Immature natural killer cell (primary cell): ENCODE measurements at regions not wholly inside any gene's neighbourhood (a gene's known extent, or its start where the extent isn't known, plus 50 kb on each side); places are given as distances from the start of the nearest gene placed in this dataset.

ENCODE experiments used
- DNase-seq, 3 donors: peaks; one replicate each; pipeline ENCODE4 v3.0.0; 2022; ENCODE audit warnings: mixed read lengths in 1 of 3
- H3K27ac Mint-ChIP-seq, 6 donors: one replicate each; pipeline ENCODE4 v1.8.0; 2020; ENCODE audit warnings: mixed read lengths in 6 of 6, mild to moderate bottlenecking in 5 of 6, inconsistent platforms in 4 of 6, moderate library complexity in 3 of 6
- H3K27me3 Mint-ChIP-seq, 3 donors: one replicate each; pipeline ENCODE4 v1.8.0; 2020 to 2021; ENCODE audit warnings: low read depth in 3 of 3, mild to moderate bottlenecking in 3 of 3, mixed read lengths in 3 of 3, moderate library complexity in 3 of 3, inconsistent platforms in 1 of 3
- H3K36me3 Mint-ChIP-seq, 3 donors: one replicate each; pipeline ENCODE4 v1.8.0; 2020; ENCODE audit warnings: mixed read lengths in 3 of 3, inconsistent platforms in 2 of 3, mild to moderate bottlenecking in 2 of 3
- H3K4me1 Mint-ChIP-seq, 2 donors: one replicate each; pipeline ENCODE4 v1.8.0; 2020; ENCODE audit warnings: inconsistent platforms in 2 of 2, mild to moderate bottlenecking in 2 of 2, mixed read lengths in 2 of 2, moderate library complexity in 1 of 2
- H3K4me3 Mint-ChIP-seq, 5 donors: one replicate each; pipeline ENCODE4 v1.8.0; 2020; ENCODE audit warnings: mild to moderate bottlenecking in 5 of 5, mixed read lengths in 5 of 5, inconsistent platforms in 3 of 5, moderate library complexity in 3 of 5
- H3K9me3 Mint-ChIP-seq, 6 donors: one replicate each; pipeline ENCODE4 v1.8.0; 2020; ENCODE audit warnings: mild to moderate bottlenecking in 6 of 6, mixed read lengths in 6 of 6, inconsistent platforms in 4 of 6, moderate library complexity in 3 of 6

- peaks cover 0 to 11% (median 3%) of the 10 kb centered on the region in 6 donors for H3K9me3 Mint-ChIP-seq
Measured at GRCh38 chr11:80031014-80031600, 590.3 kb upstream of the TENM4 start.

DNA sequence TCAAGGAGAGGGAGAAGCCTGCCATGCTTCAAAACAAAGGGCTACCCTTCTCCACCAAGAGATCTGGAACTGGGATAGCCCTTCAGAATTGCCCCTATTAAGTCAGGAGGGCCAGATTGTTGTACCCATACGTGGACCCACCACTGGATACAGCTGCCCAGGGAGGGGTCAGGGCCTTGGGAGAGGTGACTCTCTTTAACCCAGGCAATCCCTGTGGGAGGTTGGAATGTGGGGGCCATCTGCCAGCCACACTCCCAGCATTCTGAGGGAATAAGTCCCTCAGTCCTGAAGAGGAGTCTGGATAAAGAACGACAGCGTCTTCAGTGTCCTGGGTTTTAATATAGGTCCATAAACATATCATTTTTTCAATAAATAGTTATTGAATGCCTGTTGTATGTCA lies 588.2 kb upstream of the TENM4 start:
- no peak for DNase-seq
- Mint-ChIP-seq H3K4me1 (no peaks in the 10 kb centered on the region), H3K36me3 (no peaks in the 10 kb centered on the region), H3K9me3 (peaks cover 3 to 17% (median 8%) of the 10 kb centered on the region in 6 donors), H3K4me3 (no peak overlapping the region), H3K27ac (no peak overlapping the region), H3K27me3 (peaks cover 0 to 2% (median 1%) of the 10 kb centered on the region in 3 donors)

More at GRCh38 chr11:80031014-80031600, 590.3 kb upstream of the TENM4 start:
- no peak for DNase-seq
- Mint-ChIP-seq H3K4me3 (no peak overlapping the region), H3K36me3 (no peaks in the 10 kb centered on the region), H3K4me1 (no peaks in the 10 kb centered on the region), H3K27ac (no peak overlapping the region), H3K27me3 (peaks cover 0 to 2% (median 1%) of the 10 kb centered on the region in 3 donors)

- DNase-seq: no peak
- Mint-ChIP-seq H3K4me1 (no peaks in the 10 kb centered on the region), H3K4me3 (no peak overlapping the region), H3K36me3 (no peaks in the 10 kb centered on the region), H3K27ac (no peak overlapping the region), H3K27me3 (peaks cover 0 to 2% (median 1%) of the 10 kb centered on the region in 3 donors), H3K9me3 (peaks cover 3 to 17% (median 14%) of the 10 kb centered on the region in 6 donors)
Measured at GRCh38 chr11:80024119-80024518, 583.3 kb upstream of the TENM4 start.

DNA sequence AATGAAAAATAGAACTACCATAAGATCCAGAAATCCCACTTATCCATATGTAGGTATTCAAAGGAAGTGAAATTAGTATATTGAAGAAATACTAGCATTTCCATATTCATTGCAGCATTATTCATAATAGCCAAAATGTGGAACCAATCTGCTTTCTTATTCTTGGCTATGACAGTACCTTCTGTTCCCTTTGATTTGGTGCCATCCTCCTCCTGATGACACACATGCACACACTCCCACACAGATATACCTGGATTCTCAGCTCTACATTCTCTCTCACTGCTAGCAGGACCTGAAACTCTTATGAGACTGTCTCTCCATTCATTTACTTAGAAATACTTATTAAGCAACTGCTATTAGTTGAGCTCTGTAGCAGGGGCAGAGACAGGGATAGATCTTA lies 582.6 kb upstream of the TENM4 start:
- Mint-ChIP-seq H3K27ac (no peak overlapping the region), H3K4me3 (no peak overlapping the region), H3K9me3 (peaks cover 6 to 24% (median 14%) of the 10 kb centered on the region in 6 donors), H3K4me1 (no peaks in the 10 kb centered on the region), H3K27me3 (peaks cover 0 to 1% (median 0%) of the 10 kb centered on the region in 3 donors), H3K36me3 (no peaks in the 10 kb centered on the region)
- DNase-seq: no peak

DNA sequence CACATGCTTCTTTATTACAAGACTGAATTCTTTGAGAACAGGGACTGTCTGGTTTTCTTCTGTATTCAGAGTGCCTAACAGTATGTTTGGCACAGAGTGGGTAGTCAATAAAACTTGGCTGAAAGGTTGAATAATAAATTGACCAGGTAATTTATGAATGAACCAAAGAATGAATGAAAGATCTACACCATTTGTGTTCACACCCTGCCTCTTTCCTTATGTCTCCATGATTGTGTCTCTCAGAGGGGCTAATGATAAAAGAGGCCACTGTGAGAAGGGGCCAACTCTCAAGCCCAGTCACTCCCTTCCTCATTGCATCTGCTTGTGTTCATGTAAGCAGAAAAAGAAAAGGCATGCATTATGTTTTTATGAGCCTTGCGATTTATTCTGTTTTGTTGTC lies 569.7 kb upstream of the TENM4 start:
- no peaks in the 10 kb centered on the region for H3K4me1 Mint-ChIP-seq
- DNase-seq: no peak
- no peaks in the 10 kb centered on the region for H3K36me3 Mint-ChIP-seq

GRCh38 chr11:80009081-80009480 lies 568.3 kb upstream of the TENM4 start:
- Mint-ChIP-seq H3K4me3 (no peak overlapping the region), H3K36me3 (no peaks in the 10 kb centered on the region), H3K4me1 (no peaks in the 10 kb centered on the region), H3K9me3 (peaks cover 7 to 31% (median 13%) of the 10 kb centered on the region in 6 donors), H3K27ac (no peak overlapping the region), H3K27me3 (peaks cover 0 to 4% (median 0%) of the 10 kb centered on the region in 3 donors)
- no peak for DNase-seq

More for the DNA sequence above, 569.7 kb upstream of the TENM4 start:
- H3K27ac Mint-ChIP-seq: no peak overlapping the region
- peaks cover 0 to 2% (median 0%) of the 10 kb centered on the region in 3 donors for H3K27me3 Mint-ChIP-seq
- peaks cover 4 to 29% (median 11%) of the 10 kb centered on the region in 6 donors for H3K9me3 Mint-ChIP-seq
- no peak overlapping the region for H3K4me3 Mint-ChIP-seq

- Mint-ChIP-seq H3K27ac (no peak overlapping the region), H3K4me1 (no peaks in the 10 kb centered on the region), H3K9me3 (peaks cover 6 to 36% (median 9%) of the 10 kb centered on the region in 6 donors), H3K36me3 (no peaks in the 10 kb centered on the region), H3K27me3 (peaks cover 0 to 4% (median 0%) of the 10 kb centered on the region in 3 donors), H3K4me3 (no peak overlapping the region)
- DNase-seq: no peak
Measured at GRCh38 chr11:80007616-80008015, 566.8 kb upstream of the TENM4 start.

- Mint-ChIP-seq H3K4me3 (no peak overlapping the region), H3K9me3 (peaks cover 2 to 23% (median 12%) of the 10 kb centered on the region in 6 donors), H3K4me1 (no peaks in the 10 kb centered on the region), H3K27me3 (peaks cover 0 to 2% (median 0%) of the 10 kb centered on the region in 3 donors), H3K27ac (no peak overlapping the region), H3K36me3 (no peaks in the 10 kb centered on the region)
- DNase-seq: no peak
Measured at GRCh38 chr11:79990141-79990540, 549.3 kb upstream of the TENM4 start.

DNA sequence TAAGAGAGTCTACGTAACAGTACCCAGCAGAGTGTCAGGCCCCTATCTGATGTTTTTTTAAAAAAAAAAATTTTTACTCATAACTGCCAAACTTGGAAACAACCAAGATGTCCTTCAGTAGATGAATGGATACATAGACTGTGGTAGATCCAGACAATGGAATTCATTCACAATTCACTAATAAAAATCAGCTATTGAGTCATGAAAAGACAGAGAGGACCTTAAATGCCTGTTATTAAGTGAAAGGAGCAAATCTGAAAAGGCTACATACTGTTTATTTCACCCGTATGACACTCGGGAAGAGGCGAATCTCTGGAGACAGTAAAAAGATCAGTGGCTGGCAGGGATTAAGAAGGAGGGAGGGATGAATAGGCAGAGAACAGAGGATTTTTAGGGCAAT lies 541.4 kb upstream of the TENM4 start:
- H3K9me3 Mint-ChIP-seq: peaks cover 10 to 58% (median 23%) of the 10 kb centered on the region in 6 donors
- no peak overlapping the region for H3K27ac Mint-ChIP-seq
- no peak overlapping the region for H3K4me3 Mint-ChIP-seq
- DNase-seq: no peak
- no peaks in the 10 kb centered on the region for H3K27me3 Mint-ChIP-seq
- no peaks in the 10 kb centered on the region for H3K4me1 Mint-ChIP-seq
- no peaks in the 10 kb centered on the region for H3K36me3 Mint-ChIP-seq

DNA sequence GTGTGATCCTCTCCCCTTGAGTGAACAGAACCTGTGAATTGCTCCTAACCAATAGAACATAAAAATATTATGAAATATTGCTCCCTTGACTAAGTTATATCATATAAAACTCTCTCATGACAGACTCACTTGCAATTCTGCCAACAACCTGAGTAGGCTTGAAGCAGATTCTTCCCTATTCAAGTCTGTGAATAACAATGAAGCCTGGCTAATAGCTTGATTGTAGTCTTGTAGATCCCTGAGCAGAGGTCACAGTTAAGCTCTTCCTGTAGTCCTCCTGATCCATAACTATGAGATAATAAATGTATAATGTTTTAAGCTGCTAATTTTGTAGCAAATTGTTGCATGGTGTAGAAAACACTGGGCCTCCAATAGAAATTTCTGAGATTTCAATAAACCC lies 540.1 kb upstream of the TENM4 start:
- Mint-ChIP-seq H3K27me3 (no peaks in the 10 kb centered on the region), H3K27ac (no peak overlapping the region), H3K4me3 (no peak overlapping the region), H3K4me1 (no peaks in the 10 kb centered on the region), H3K36me3 (no peaks in the 10 kb centered on the region), H3K9me3 (peaks cover 7 to 48% (median 20%) of the 10 kb centered on the region in 6 donors)
- no peak for DNase-seq

GRCh38 chr11:79973721-79974617 lies 533.1 kb upstream of the TENM4 start:
- no peaks in the 10 kb centered on the region for H3K4me1 Mint-ChIP-seq
- H3K4me3 Mint-ChIP-seq: no peak overlapping the region
- peaks cover 0 to 7% (median 0%) of the 10 kb centered on the region in 3 donors for H3K27me3 Mint-ChIP-seq
- no peaks in the 10 kb centered on the region for H3K36me3 Mint-ChIP-seq
- peaks cover 3 to 35% (median 16%) of the 10 kb centered on the region in 6 donors for H3K9me3 Mint-ChIP-seq
- H3K27ac Mint-ChIP-seq: no peak overlapping the region
- no peak for DNase-seq

GRCh38 chr11:79971255-79971654 lies 530.4 kb upstream of the TENM4 start:
- H3K36me3 Mint-ChIP-seq: no peaks in the 10 kb centered on the region
- no peak overlapping the region for H3K4me3 Mint-ChIP-seq
- H3K9me3 Mint-ChIP-seq: peaks cover 1 to 38% (median 17%) of the 10 kb centered on the region in 6 donors
- H3K4me1 Mint-ChIP-seq: no peaks in the 10 kb centered on the region
- no peak overlapping the region for H3K27ac Mint-ChIP-seq
- no peak for DNase-seq
- peaks cover 0 to 7% (median 0%) of the 10 kb centered on the region in 3 donors for H3K27me3 Mint-ChIP-seq

DNA sequence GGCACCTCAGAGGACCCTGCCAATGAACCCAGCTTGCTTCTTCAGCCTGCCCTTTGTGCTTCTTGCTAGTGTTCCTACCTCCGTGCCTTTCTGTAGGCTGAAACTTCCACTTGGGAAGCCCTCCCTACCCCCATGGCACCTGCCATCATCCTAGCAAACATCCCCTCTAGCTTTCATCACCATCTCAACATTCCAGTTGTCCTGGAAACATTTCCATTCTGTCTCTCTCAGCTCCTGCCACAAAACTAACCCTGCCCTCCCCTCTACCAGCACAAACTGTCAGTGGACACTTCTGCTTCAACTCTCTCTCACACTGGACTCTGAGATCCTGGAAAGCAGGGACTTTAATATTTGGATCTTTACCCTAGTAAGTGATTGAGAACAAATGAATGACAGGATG lies 525.8 kb upstream of the TENM4 start:
- H3K27ac Mint-ChIP-seq: no peak overlapping the region
- no peaks in the 10 kb centered on the region for H3K36me3 Mint-ChIP-seq
- H3K4me1 Mint-ChIP-seq: no peaks in the 10 kb centered on the region
- no peak for DNase-seq
- H3K4me3 Mint-ChIP-seq: no peak overlapping the region
- H3K27me3 Mint-ChIP-seq: peaks cover 0 to under 1% (median 0%) of the 10 kb centered on the region in 3 donors
- H3K9me3 Mint-ChIP-seq: peaks cover 5 to 30% (median 14%) of the 10 kb centered on the region in 6 donors
